ENCODE measurements at regions not wholly inside any gene's neighbourhood (a gene's known extent, or its start where the extent isn't known, plus 50 kb on each side); places are given as distances from the start of the nearest gene placed in this dataset.

GRCh38 chr11:41943656-41944055, 484.2 kb upstream of the LRRC4C start:
- no peaks in the 10 kb centered on the region for H3K9me3 ChIP-seq
- DNase-seq (ENCODE audit: extremely low spot score), result no peak
- intact Hi-C loops (cut with DNase I), result no loop called here
- H3K27me3 ChIP-seq, result no peaks in the 10 kb centered on the region
- no peak overlapping the region for H3K4me3 ChIP-seq
- no peaks in the 10 kb centered on the region for H3K4me1 ChIP-seq
- 82% methylated on average over 3 of the region's 3 CpGs for WGBS
- H3K36me3 ChIP-seq, result no peaks in the 10 kb centered on the region
- TF ChIP-seq CTCF (IDR thresholded peaks at IDR 0.05), result no peak
- no peak for TF ChIP-seq EP300 (IDR thresholded peaks at IDR 0.05)
- no peak for TF ChIP-seq POLR2AphosphoS5 (IDR thresholded peaks at IDR 0.05)
- H3K27ac ChIP-seq (replicated peaks in 1 of 4), result no peak overlapping the region

GRCh38 chr11:41947392-41947791, 487.9 kb upstream of the LRRC4C start:
- Histone ChIP-seq H3K4me3 (no peak overlapping the region), H3K9me3 (no peaks in the 10 kb centered on the region), H3K27ac (replicated peaks in 1 of 4) (no peak overlapping the region), H3K36me3 (no peaks in the 10 kb centered on the region), H3K27me3 (no peaks in the 10 kb centered on the region), H3K4me1 (no peaks in the 10 kb centered on the region)
- 78% methylated on average over 6 of the region's 12 CpGs for WGBS
- TF ChIP-seq EP300 (IDR thresholded peaks at IDR 0.05) (no peak), POLR2AphosphoS5 (IDR thresholded peaks at IDR 0.05) (no peak), CTCF (IDR thresholded peaks at IDR 0.05) (no peak), POLR2A (IDR thresholded peaks at IDR 0.05; ENCODE audit: low read depth) (no peak)
- DNase-seq (ENCODE audit: extremely low spot score), result no peak
- intact Hi-C loops (cut with DNase I), result no loop called here

- Histone ChIP-seq H3K4me3 (no peak overlapping the region), H3K27ac (replicated peaks in 1 of 4) (no peak overlapping the region), H3K36me3 (no peaks in the 10 kb centered on the region), H3K4me1 (no peaks in the 10 kb centered on the region), H3K9me3 (no peaks in the 10 kb centered on the region), H3K27me3 (no peaks in the 10 kb centered on the region)
- DNase-seq (ENCODE audit: extremely low spot score), result no peak
- intact Hi-C loops (cut with DNase I), result no loop called here
- WGBS, result 75% methylated on average over 4 of the region's 4 CpGs
- TF ChIP-seq POLR2A (IDR thresholded peaks at IDR 0.05; ENCODE audit: low read depth), result no peak
- no peak for TF ChIP-seq EP300 (IDR thresholded peaks at IDR 0.05)
- no peak for TF ChIP-seq CTCF (IDR thresholded peaks at IDR 0.05)
These were observed 491.2 kb upstream of the LRRC4C start for GRCh38 chr11:41950470-41951143.

GRCh38 chr11:41954034-41954433, 494.6 kb upstream of the LRRC4C start:
- Histone ChIP-seq H3K27me3 (no peaks in the 10 kb centered on the region), H3K27ac (replicated peaks in 1 of 4) (no peak overlapping the region), H3K4me1 (no peaks in the 10 kb centered on the region), H3K36me3 (no peaks in the 10 kb centered on the region), H3K9me3 (no peaks in the 10 kb centered on the region), H3K4me3 (no peak overlapping the region)
- TF ChIP-seq POLR2A (IDR thresholded peaks at IDR 0.05; ENCODE audit: low read depth), result no peak
- no peak for TF ChIP-seq CTCF (IDR thresholded peaks at IDR 0.05)
- TF ChIP-seq EP300 (IDR thresholded peaks at IDR 0.05), result no peak
- TF ChIP-seq POLR2AphosphoS5 (IDR thresholded peaks at IDR 0.05), result no peak
- intact Hi-C loops (cut with DNase I), result no loop called here
- DNase-seq (ENCODE audit: extremely low spot score), result no peak

- TF ChIP-seq POLR2AphosphoS5 (IDR thresholded peaks at IDR 0.05) (no peak), POLR2A (IDR thresholded peaks at IDR 0.05; ENCODE audit: low read depth) (no peak), EP300 (IDR thresholded peaks at IDR 0.05) (no peak)
These were observed 495.6 kb upstream of the LRRC4C start for GRCh38 chr11:41955066-41955465.

More at GRCh38 chr11:41955066-41955465, 495.6 kb upstream of the LRRC4C start:
- no peaks in the 10 kb centered on the region for H3K36me3 ChIP-seq
- 80% methylated on average over 2 of the region's 2 CpGs for WGBS
- H3K27ac ChIP-seq (replicated peaks in 1 of 4), result no peak overlapping the region
- H3K4me3 ChIP-seq, result no peak overlapping the region
- DNase-seq (ENCODE audit: extremely low spot score), result no peak
- intact Hi-C loops (cut with DNase I), result no loop called here
- H3K27me3 ChIP-seq, result no peaks in the 10 kb centered on the region
- no peaks in the 10 kb centered on the region for H3K4me1 ChIP-seq
- H3K9me3 ChIP-seq, result no peaks in the 10 kb centered on the region

Measured in esophagus muscularis mucosa (tissue), 4 donors.